Endothelial cell of umbilical vein (primary cell): ENCODE measurements at regions not wholly inside any gene's neighbourhood (a gene's known extent, or its start where the extent isn't known, plus 50 kb on each side); places are given as distances from the start of the nearest gene placed in this dataset.

Experiments used
- BruUV-seq: library from RNA; stranded (reverse); fragments of 400-500 nt; replicated peaks from 2 replicates; lab custom pipeline; 2021; lab: Mats Ljungman, UMichigan
- CTCF ChIA-PET: fragments of 300-600, 350-600 bp; sonication (Branson Sonifier 250); formaldehyde crosslinking; loops from one replicate; lab custom pipeline; 2021; ENCODE audit warnings: antibody characterized with exemption, inconsistent platforms; lab: Charles Lee
- POLR2A ChIA-PET: fragments of 300-600, 350-600 bp; sonication (Branson Sonifier 250); formaldehyde crosslinking; loops from one replicate; lab custom pipeline; 2021; ENCODE audit warnings: antibody characterized with exemption, inconsistent platforms; lab: Charles Lee
- DNase-seq: peaks from one replicate; pipeline ENCODE4 v3.0.0-alpha.2; 2011; ENCODE audit warnings: low read depth, low spot score
- FAIRE-seq: peaks from 2 replicates; lab custom pipeline; 2011; peaks lifted over from hg19 to GRCh38; lab: Jason Lieb, UNC
- H2AFZ ChIP-seq: 2 replicates; pipeline ENCODE4 v1.6.0; 2012; ENCODE audit warnings: low read depth, low read length, control low read depth, inconsistent platforms
- H3K27ac ChIP-seq: 2 replicates; pipeline ENCODE4 v1.5.1; 2011; ENCODE audit warnings: low read depth, mild to moderate bottlenecking, control low read depth, low read length, moderate library complexity; ENCODE audit not compliant: insufficient read depth
- H3K27me3 ChIP-seq, 2 experiments: 2 replicates each; pipeline versions ENCODE4 v1.6.0 to v1.6.1; 2011; ENCODE audit warnings: low read length in 2 of 2, mixed read lengths in 1 of 2; ENCODE audit not compliant: control insufficient read depth in 2 of 2, insufficient read depth in 2 of 2
- H3K36me3 ChIP-seq, 2 experiments: 2 replicates in 1 of 2; 3 replicates in 1 of 2; pipeline ENCODE4 v1.5.1; 2011; ENCODE audit warnings: low read length in 2 of 2, mild to moderate bottlenecking in 1 of 2, moderate library complexity in 1 of 2; ENCODE audit not compliant: control insufficient read depth in 2 of 2, insufficient read depth in 2 of 2; ENCODE audit errors: extremely low read depth in 1 of 2
- H3K4me1 ChIP-seq: 3 replicates; pipeline ENCODE4 v1.5.1; 2011; ENCODE audit warnings: mild to moderate bottlenecking, low read length; ENCODE audit not compliant: control insufficient read depth, insufficient read depth; ENCODE audit errors: extremely low read depth
- H3K4me2 ChIP-seq: 2 replicates; pipeline ENCODE4 v1.6.1; 2011; ENCODE audit warnings: low read length, control low read depth, mixed read lengths; ENCODE audit not compliant: insufficient read depth
- H3K4me3 ChIP-seq, 3 experiments: fragments of 200-600 bp in 1 of 3; sonication (generic), shearing (Covaris generic) in 1 of 3; replicated peaks in 1 of 3; 2 replicates each; pipeline ENCODE4 v1.5.1; 2011 to 2016; ENCODE audit warnings: control low read depth in 3 of 3, low read length in 3 of 3, mild to moderate bottlenecking in 2 of 3, inconsistent platforms in 1 of 3, low read depth in 1 of 3, moderate library complexity in 1 of 3; ENCODE audit not compliant: insufficient read depth in 1 of 3
- H3K79me2 ChIP-seq: 2 replicates; pipeline ENCODE4 v1.6.0; 2012; ENCODE audit warnings: low read length, inconsistent platforms; ENCODE audit not compliant: control insufficient read depth, insufficient read depth
- H3K9ac ChIP-seq: replicated peaks from 2 replicates; pipeline ENCODE3; 2011; ENCODE audit warnings: low read length, control low read depth; ENCODE audit not compliant: insufficient read depth; ENCODE audit errors: extremely low read depth
- H3K9me1 ChIP-seq: replicated peaks from 3 replicates; pipeline ENCODE4 v1.6.0; 2011; ENCODE audit warnings: mild to moderate bottlenecking, low read length; ENCODE audit not compliant: control insufficient read depth, insufficient read depth; ENCODE audit errors: extremely low read depth
- H3K9me3 ChIP-seq: replicated peaks from 2 replicates; pipeline ENCODE4 v1.5.1; 2012; ENCODE audit warnings: low read length, inconsistent platforms; ENCODE audit not compliant: control insufficient read depth, insufficient read depth
- H4K20me1 ChIP-seq: replicated peaks from 2 replicates; pipeline ENCODE3; 2011; ENCODE audit warnings: mild to moderate bottlenecking, low read length; ENCODE audit not compliant: control insufficient read depth, insufficient read depth; ENCODE audit errors: extremely low read depth
- EZH2 ChIP-seq: IDR thresholded peaks from 2 replicates; pipeline ENCODE4 v1.6.1; 2012; ENCODE audit warnings: borderline replicate concordance, low read depth, mild to moderate bottlenecking, moderate library complexity, low read length, inconsistent platforms; ENCODE audit not compliant: severe bottlenecking
- FOS ChIP-seq: IDR thresholded peaks from 2 replicates; pipeline ENCODE4 v1.6.1; 2011; ENCODE audit warnings: mild to moderate bottlenecking, low read length, moderate library complexity, borderline replicate concordance; ENCODE audit not compliant: insufficient read depth
- GATA2 ChIP-seq: IDR thresholded peaks from 2 replicates; pipeline ENCODE4 v1.7.0; 2011; ENCODE audit warnings: low read depth, mild to moderate bottlenecking, moderate library complexity, mixed read lengths, low read length; ENCODE audit not compliant: insufficient read length, insufficient read depth
- JUN ChIP-seq: IDR thresholded peaks from 2 replicates; pipeline ENCODE4 v1.6.1; 2011; ENCODE audit warnings: borderline replicate concordance, low read depth; ENCODE audit not compliant: insufficient read length, insufficient read depth
- MAX ChIP-seq: IDR thresholded peaks from 2 replicates; pipeline ENCODE4 v1.6.1; 2011; ENCODE audit not compliant: insufficient read depth, insufficient read length
- MYC ChIP-seq: IDR thresholded peaks from one replicate; pipeline ENCODE4 v1.6.1; 2011; ENCODE audit warnings: mild to moderate bottlenecking, low read depth, low read length
- POLR2A ChIP-seq: IDR thresholded peaks from 2 replicates; pipeline ENCODE4 v1.6.1; 2012; ENCODE audit warnings: low read depth, mild to moderate bottlenecking, control low read depth, low read length
- POLR2AphosphoS5 ChIP-seq: IDR thresholded peaks from 2 replicates; pipeline ENCODE4 v1.6.1; 2012; ENCODE audit warnings: low read depth, mild to moderate bottlenecking, control low read depth, low read length, moderate library complexity; ENCODE audit not compliant: insufficient read depth
- dilution Hi-C: fragments of 300-500 bp; cut with MboI; formaldehyde crosslinking; loops from one replicate; pipeline ENCODE4 v1.15.0; 2019; ENCODE audit warnings: low sequenced_read_pairs; ENCODE audit not compliant: extremely low pct_ligation_motif_present
- intact Hi-C: fragments of 100-400 bp; cut with micrococcal nuclease; formaldehyde crosslinking; loops from one replicate; pipeline ENCODE4 v1.10.0; 2022
- TF ChIP-seq, protein P1 (sequence below), 2 donors: IDR thresholded peaks; 1 replicate in 1 of 2; 2 replicates in 1 of 2; pipeline ENCODE4 v1.5.1; 2011; ENCODE audit warnings: low read length in 2 of 2, mild to moderate bottlenecking in 2 of 2, moderate library complexity in 2 of 2, control low read depth in 1 of 2, inconsistent platforms in 1 of 2, low read depth in 1 of 2; ENCODE audit not compliant: insufficient read depth in 1 of 2; ENCODE audit errors: extremely low read depth in 1 of 2

GRCh38 chr3:184497804-184498203 lies 63.8 kb upstream of the EPHB3 start:
- H3K4me1 ChIP-seq = no peaks in the 10 kb centered on the region
- TF ChIP-seq POLR2A (no peak), MAX (no peak), JUN (no peak), EZH2 (no peak), MYC (no peak), GATA2 (no peak), POLR2AphosphoS5 (no peak), FOS (no peak)
- TF ChIP-seq, protein P1, sequence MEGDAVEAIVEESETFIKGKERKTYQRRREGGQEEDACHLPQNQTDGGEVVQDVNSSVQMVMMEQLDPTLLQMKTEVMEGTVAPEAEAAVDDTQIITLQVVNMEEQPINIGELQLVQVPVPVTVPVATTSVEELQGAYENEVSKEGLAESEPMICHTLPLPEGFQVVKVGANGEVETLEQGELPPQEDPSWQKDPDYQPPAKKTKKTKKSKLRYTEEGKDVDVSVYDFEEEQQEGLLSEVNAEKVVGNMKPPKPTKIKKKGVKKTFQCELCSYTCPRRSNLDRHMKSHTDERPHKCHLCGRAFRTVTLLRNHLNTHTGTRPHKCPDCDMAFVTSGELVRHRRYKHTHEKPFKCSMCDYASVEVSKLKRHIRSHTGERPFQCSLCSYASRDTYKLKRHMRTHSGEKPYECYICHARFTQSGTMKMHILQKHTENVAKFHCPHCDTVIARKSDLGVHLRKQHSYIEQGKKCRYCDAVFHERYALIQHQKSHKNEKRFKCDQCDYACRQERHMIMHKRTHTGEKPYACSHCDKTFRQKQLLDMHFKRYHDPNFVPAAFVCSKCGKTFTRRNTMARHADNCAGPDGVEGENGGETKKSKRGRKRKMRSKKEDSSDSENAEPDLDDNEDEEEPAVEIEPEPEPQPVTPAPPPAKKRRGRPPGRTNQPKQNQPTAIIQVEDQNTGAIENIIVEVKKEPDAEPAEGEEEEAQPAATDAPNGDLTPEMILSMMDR (IDR thresholded peaks at IDR 0.05; ENCODE audit: extremely low read depth in 1 of 2, insufficient read depth in 1 of 2, low read depth in 1 of 2, low read length in 2 of 2) = no peak
- no TSS peak for BruUV-seq
- DNase-seq (no peak), FAIRE-seq (no peak)
- intact Hi-C loops = no loop called here
- no peak overlapping the region for H2AFZ ChIP-seq
- ChIA-PET CTCF (interaction anchor here (1.2 kb wide), 1 partner anchor 16 kb away, joined by 3 read pairs; no protein-coding TSS in a partner anchor), POLR2A (no interaction called here)
- H3K36me3 ChIP-seq = no peaks in the 10 kb centered on the region
- no peaks in the 10 kb centered on the region for H4K20me1 ChIP-seq
- H3K27me3 ChIP-seq = peaks cover 19 to 37% of the 10 kb centered on the region in 2 experiments
- H3K4me3 ChIP-seq = no peak overlapping the region
- H3K9me1 ChIP-seq = no peaks in the 10 kb centered on the region
- H3K27ac ChIP-seq = no peak overlapping the region
- dilution Hi-C loops = no loop called here
- no peak overlapping the region for H3K4me2 ChIP-seq
- no peak overlapping the region for H3K9ac ChIP-seq
- H3K79me2 ChIP-seq = no peaks in the 10 kb centered on the region
- no peaks in the 10 kb centered on the region for H3K9me3 ChIP-seq
